ENCODE measurements at regions not wholly inside any gene's neighbourhood (a gene's known extent, or its start where the extent isn't known, plus 50 kb on each side); places are given as distances from the start of the nearest gene placed in this dataset.
A peak's percentile ranks its signal among the peaks of the same experiment; 100 is the strongest.
"Not testable (repeated sequence)": the region's sequence is repeated elsewhere in the genome, so short reads cannot be mapped to it uniquely, and the experiment has no call there.

GRCh38 chr17:77028900-77029299 lies 111.9 kb upstream of the SEC14L1 start:
- no peak for ATAC-seq (ENCODE audit: low read depth)
- no peak overlapping the region for H3K27ac Mint-ChIP-seq
- H3K9me3 Mint-ChIP-seq = peaks cover 8% of the 10 kb centered on the region

GRCh38 chr17:77032929-77033328 lies 107.8 kb upstream of the SEC14L1 start:
- peaks cover 12% of the 10 kb centered on the region for H3K4me1 Mint-ChIP-seq
- ATAC-seq (ENCODE audit: low read depth) (no peak), DNase-seq (ENCODE audit: low spot score in 2 of 2) (no peak)
- H3K36me3 Mint-ChIP-seq = peaks cover 6% of the 10 kb centered on the region
- H3K9me3 Mint-ChIP-seq = peaks cover 6% of the 10 kb centered on the region
- H3K27me3 Mint-ChIP-seq = peaks cover 14% of the 10 kb centered on the region
- no peak overlapping the region for H3K27ac Mint-ChIP-seq
- no peak overlapping the region for H3K4me3 Mint-ChIP-seq

More at GRCh38 chr17:77028900-77029299, 111.9 kb upstream of the SEC14L1 start:
- Mint-ChIP-seq H3K4me1 (no peaks in the 10 kb centered on the region), H3K4me3 (no peak overlapping the region), H3K27me3 (peaks cover 14% of the 10 kb centered on the region), H3K36me3 (peaks cover 6% of the 10 kb centered on the region)
- no peak for DNase-seq (ENCODE audit: low spot score in 2 of 2)

- DNase-seq (ENCODE audit: low spot score in 2 of 2) (no peak), ATAC-seq (ENCODE audit: low read depth) (no peak)
- Mint-ChIP-seq H3K27me3 (peaks cover 17% of the 10 kb centered on the region), H3K9me3 (peaks cover 6% of the 10 kb centered on the region), H3K27ac (no peak overlapping the region), H3K4me3 (no peak overlapping the region), H3K4me1 (peaks cover 12% of the 10 kb centered on the region), H3K36me3 (peaks cover 6% of the 10 kb centered on the region)
Measured at GRCh38 chr17:77033892-77034404, 106.8 kb upstream of the SEC14L1 start.

- Mint-ChIP-seq H3K9me3 (peaks cover 6% of the 10 kb centered on the region), H3K27me3 (peaks cover 19% of the 10 kb centered on the region), H3K4me3 (no peak overlapping the region), H3K36me3 (peaks cover 6% of the 10 kb centered on the region), H3K27ac (no peak overlapping the region), H3K4me1 (peaks cover 12% of the 10 kb centered on the region)
- DNase-seq (ENCODE audit: low spot score in 2 of 2) (no peak), ATAC-seq (ENCODE audit: low read depth) (no peak)
Measured at GRCh38 chr17:77034677-77035424, 105.9 kb upstream of the SEC14L1 start.

DNA sequence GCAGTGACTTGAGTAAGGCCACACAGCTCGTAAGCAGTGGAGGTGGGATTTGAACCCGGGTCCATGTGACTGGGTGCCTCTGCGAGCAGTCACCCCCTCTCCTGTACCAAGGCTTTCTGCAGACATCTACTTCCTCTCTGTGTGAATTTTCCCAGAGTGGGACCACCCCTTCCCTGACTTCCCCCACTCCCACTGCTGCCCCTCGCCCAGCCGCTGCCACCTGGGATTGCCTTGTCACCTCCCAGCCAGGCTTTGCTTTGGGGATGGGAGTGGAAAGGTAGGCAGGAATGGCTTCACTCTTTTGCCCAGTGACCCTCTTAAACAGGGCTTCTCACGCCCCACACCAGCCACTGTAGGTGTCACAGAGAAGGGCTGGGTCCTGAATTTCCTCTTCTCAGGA lies 105.2 kb upstream of the SEC14L1 start:
- Mint-ChIP-seq H3K9me3 (peaks cover 6% of the 10 kb centered on the region), H3K4me3 (no peak overlapping the region), H3K4me1 (peaks cover 12% of the 10 kb centered on the region), H3K27ac (no peak overlapping the region), H3K27me3 (peaks cover 21% of the 10 kb centered on the region), H3K36me3 (peaks cover 6% of the 10 kb centered on the region)
- no peak for ATAC-seq (ENCODE audit: low read depth)
- DNase-seq (ENCODE audit: low spot score in 2 of 2) = no peak

DNA sequence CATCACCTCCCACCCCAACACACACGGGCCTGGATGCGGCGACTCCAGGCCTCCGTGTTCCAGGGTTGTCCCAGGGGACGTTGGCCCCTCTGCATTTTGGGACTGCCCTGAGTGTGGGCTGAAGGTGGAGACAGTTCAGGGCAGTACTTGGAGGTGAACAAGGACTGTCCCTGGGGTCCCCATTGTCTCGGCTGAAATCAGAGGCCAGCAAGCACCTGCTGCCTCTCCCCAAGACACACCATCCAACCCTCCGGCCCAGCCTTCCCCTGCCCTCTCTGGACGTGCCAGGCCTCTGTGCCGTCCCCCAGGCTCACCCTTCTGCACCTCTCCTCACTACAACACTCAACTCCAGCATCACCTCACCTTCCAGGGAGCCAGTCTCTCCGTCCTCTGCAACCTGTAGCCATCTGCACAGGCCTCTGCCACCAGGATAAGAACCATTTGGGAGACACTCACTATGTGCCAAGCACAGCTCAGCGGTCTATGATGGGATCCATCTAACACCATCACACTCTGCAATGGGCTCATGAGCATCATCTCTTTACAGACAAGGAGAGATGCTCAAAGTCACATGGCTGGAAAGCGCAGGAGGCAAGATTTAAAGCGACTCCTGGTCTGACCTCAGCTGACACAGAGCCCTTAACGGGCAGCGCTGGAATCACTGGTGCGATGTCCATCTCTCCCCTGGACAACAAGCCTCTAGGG lies 104.5 kb upstream of the SEC14L1 start:
- Mint-ChIP-seq H3K27me3 (peaks cover 25% of the 10 kb centered on the region), H3K9me3 (peaks cover 3% of the 10 kb centered on the region), H3K27ac (no peak overlapping the region), H3K36me3 (peaks cover 2% of the 10 kb centered on the region), H3K4me1 (peaks cover 12% of the 10 kb centered on the region), H3K4me3 (no peak overlapping the region)
- ATAC-seq (ENCODE audit: low read depth) (no peak), DNase-seq (ENCODE audit: low spot score in 2 of 2) (no peak)

DNA sequence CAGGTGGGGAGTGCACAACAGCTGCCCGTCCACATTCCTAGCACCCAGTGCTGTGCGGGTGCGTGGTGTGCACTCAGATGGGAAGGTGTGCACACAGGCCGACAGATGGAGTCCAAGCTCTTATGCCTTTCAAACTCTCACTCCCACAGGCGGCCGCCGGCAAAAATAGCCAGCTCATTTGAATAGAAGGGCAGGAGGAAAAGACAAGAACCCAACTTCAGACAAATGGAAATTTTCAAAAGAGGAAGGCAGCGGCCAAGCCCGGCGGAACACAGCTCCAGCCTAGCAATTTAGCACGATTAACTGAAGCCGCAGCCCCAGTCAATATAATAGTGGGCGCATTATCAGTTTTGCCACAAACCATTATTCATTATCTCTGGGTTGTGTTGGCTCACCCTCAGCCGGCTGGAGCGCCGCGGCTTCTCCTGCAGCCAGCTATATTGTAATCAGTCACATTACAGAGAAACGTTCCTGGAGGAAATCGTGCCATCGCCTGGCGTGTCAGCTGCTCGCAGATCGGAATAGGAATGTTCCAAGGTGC lies 103.9 kb upstream of the SEC14L1 start:
- peak; percentile 32 for ATAC-seq (ENCODE audit: low read depth)
- Mint-ChIP-seq H3K4me1 (peaks cover 12% of the 10 kb centered on the region), H3K36me3 (peaks cover 1% of the 10 kb centered on the region), H3K27ac (no peak overlapping the region), H3K9me3 (peaks cover 2% of the 10 kb centered on the region), H3K27me3 (peaks cover 25% of the 10 kb centered on the region), H3K4me3 (peak overlapping the region; percentile 6)
- no peak for DNase-seq (ENCODE audit: low spot score in 2 of 2)

DNA sequence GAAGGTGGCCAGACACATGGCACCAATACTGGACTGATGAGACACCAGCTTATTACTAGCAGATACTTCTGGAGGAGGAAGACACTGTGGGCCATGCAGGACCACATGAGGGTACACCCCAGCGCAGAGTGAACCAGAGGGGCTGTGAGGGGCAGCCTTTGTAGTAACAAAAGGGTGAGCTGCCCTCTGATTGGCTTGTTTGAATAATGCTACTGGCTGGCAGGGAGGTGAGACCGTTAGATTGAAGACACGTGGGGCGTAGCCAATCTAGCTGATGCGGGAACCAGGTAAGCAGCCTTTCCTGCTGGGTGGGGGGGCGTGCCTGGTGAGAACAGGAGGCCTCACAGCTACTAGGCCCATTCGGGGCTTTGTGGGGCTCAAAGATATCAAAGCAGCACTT lies 102.8 kb upstream of the SEC14L1 start:
- ATAC-seq (ENCODE audit: low read depth) (no peak), DNase-seq (ENCODE audit: low spot score in 2 of 2) (no peak)
- Mint-ChIP-seq H3K4me1 (peaks cover 12% of the 10 kb centered on the region), H3K9me3 (no peaks in the 10 kb centered on the region), H3K36me3 (no peaks in the 10 kb centered on the region), H3K4me3 (no peak overlapping the region), H3K27me3 (peaks cover 25% of the 10 kb centered on the region), H3K27ac (no peak overlapping the region)

DNA sequence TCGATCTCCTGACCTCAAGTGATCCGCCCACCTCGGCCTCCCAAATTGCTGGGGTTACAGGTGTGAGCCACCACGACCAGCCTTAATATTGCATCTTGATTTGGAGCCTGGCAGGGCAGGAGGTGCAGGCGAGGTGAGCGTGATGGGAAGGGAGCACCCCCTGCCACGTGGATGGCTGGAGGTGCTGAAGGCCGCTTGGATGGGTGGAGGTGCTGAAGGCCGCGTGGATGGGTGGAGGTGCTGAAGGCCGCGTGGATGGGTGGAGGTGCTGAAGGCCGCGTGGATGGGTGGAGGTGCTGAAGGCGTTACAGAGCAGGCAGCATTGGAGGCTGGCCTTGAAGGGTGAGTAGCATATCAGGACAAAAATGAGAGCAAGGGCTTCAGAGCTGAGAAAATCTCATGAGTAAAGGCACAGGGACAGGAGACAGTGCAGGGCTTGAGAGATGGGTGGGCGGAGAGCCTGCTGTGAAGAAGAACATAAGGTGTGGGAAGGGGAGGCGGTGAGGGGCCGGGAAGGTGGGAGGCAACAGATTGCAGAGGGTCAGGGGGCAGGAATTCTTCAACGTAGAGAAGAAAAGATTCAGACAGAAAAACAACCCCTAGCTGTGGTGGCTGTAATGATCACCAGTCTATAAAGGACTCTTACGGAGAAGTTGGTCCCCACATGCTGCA lies 101.7 kb upstream of the SEC14L1 start:
- Mint-ChIP-seq H3K36me3 (no peaks in the 10 kb centered on the region), H3K27me3 (peaks cover 17% of the 10 kb centered on the region), H3K4me1 (peaks cover 12% of the 10 kb centered on the region), H3K9me3 (no peaks in the 10 kb centered on the region), H3K4me3 (no peak overlapping the region), H3K27ac (no peak overlapping the region)
- ATAC-seq (ENCODE audit: low read depth) (no peak), DNase-seq (ENCODE audit: low spot score in 2 of 2) (no peak)

GRCh38 chr17:77042476-77043231 lies 98.1 kb upstream of the SEC14L1 start:
- no peak for ATAC-seq (ENCODE audit: low read depth)
- Mint-ChIP-seq H3K36me3 (no peaks in the 10 kb centered on the region), H3K27me3 (peaks cover 21% of the 10 kb centered on the region), H3K9me3 (no peaks in the 10 kb centered on the region), H3K4me3 (no peak overlapping the region), H3K4me1 (peaks cover 3% of the 10 kb centered on the region), H3K27ac (no peak overlapping the region)
- DNase-seq (ENCODE audit: low spot score in 2 of 2) = no peak

DNA sequence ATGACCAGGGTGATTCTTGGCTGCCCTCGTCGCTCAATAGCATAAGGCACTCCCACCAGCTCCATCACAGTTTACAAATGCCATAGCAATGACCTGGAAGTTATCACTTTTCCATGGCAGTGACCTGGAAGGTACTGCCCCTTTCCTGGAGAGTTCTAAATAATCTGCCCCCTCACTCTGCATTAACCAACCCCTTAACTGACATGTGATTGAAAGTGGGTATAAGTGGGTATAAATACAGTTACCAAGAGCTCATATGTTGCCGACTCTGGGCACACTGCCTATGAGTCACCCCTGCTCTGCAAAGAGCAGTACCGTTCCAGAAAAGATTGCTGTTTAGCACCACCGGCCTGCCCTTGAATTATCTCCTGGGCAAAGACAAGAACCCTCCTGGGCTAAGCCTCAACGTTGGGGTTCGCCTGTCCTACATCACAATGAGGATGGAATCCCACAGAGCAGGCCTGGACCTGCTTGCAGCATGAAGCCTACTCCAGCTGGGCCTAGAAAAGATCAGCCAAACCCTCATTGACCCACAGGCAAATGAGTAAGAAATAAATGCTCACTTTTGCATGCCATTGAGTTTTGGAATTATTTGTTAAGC lies 95.2 kb upstream of the SEC14L1 start:
- Mint-ChIP-seq H3K27me3 (peaks cover 14% of the 10 kb centered on the region), H3K36me3 (no peaks in the 10 kb centered on the region), H3K4me1 (no peaks in the 10 kb centered on the region), H3K27ac (no peak overlapping the region), H3K4me3 (no peak overlapping the region), H3K9me3 (no peaks in the 10 kb centered on the region)
- ATAC-seq (ENCODE audit: low read depth) (no peak), DNase-seq (ENCODE audit: low spot score in 2 of 2) (no peak)

GRCh38 chr17:77049440-77049839 lies 91.3 kb upstream of the SEC14L1 start:
- Mint-ChIP-seq H3K4me3 (no peak overlapping the region), H3K4me1 (no peaks in the 10 kb centered on the region), H3K27me3 (peaks cover 15% of the 10 kb centered on the region), H3K27ac (no peak overlapping the region), H3K9me3 (no peaks in the 10 kb centered on the region), H3K36me3 (no peaks in the 10 kb centered on the region)
- ATAC-seq (ENCODE audit: low read depth) (no peak), DNase-seq (ENCODE audit: low spot score in 2 of 2) (no peak)

- H3K27ac Mint-ChIP-seq; H3K36me3 Mint-ChIP-seq; ATAC-seq (ENCODE audit: low read depth); H3K4me3 Mint-ChIP-seq; DNase-seq (ENCODE audit: low spot score in 2 of 2); H3K4me1 Mint-ChIP-seq; H3K9me3 Mint-ChIP-seq: not testable (repeated sequence)
- peaks cover 17% of the 10 kb centered on the region for H3K27me3 Mint-ChIP-seq
Measured at GRCh38 chr17:77050901-77051300, 89.9 kb upstream of the SEC14L1 start.

All from memory B cell (primary cell).